Hippocampal formation (tissue), 2 donors: ENCODE measurements at regions not wholly inside any gene's neighbourhood (a gene's known extent, or its start where the extent isn't known, plus 50 kb on each side); places are given as distances from the start of the nearest gene placed in this dataset.
"Not testable (repeated sequence)": the region's sequence is repeated elsewhere in the genome, so short reads cannot be mapped to it uniquely, and the experiment has no call there.

Experiments
- DNase-seq, 2 donors: peaks; one replicate each; lab custom pipeline; 2025; lab: John Stamatoyannopoulos, UW

GRCh38 chr10:61047081-61047480 lies 103.1 kb upstream of the RHOBTB1 start:
- no peak for DNase-seq

- DNase-seq = not testable (repeated sequence)
Measured at GRCh38 chr10:61045480-61045879, 101.5 kb upstream of the RHOBTB1 start.

GRCh38 chr10:61042533-61042932 lies 98.5 kb upstream of the RHOBTB1 start:
- no peak for DNase-seq

- DNase-seq = no peak
Measured at GRCh38 chr10:61040399-61041016, 96.5 kb upstream of the RHOBTB1 start.

- DNase-seq = no peak
Measured at GRCh38 chr10:61039868-61040267, 95.9 kb upstream of the RHOBTB1 start.

- not testable (repeated sequence) for DNase-seq
Measured at GRCh38 chr10:61037261-61037830, 93.4 kb upstream of the RHOBTB1 start.

GRCh38 chr10:61036148-61036547 lies 92.2 kb upstream of the RHOBTB1 start:
- not testable (repeated sequence) for DNase-seq

GRCh38 chr10:61031341-61031740 lies 87.4 kb upstream of the RHOBTB1 start:
- no peak for DNase-seq

GRCh38 chr10:61029411-61029810 lies 85.4 kb upstream of the RHOBTB1 start:
- DNase-seq = no peak

GRCh38 chr10:61028861-61029361 lies 84.9 kb upstream of the RHOBTB1 start:
- no peak for DNase-seq

- peak; percentile 37 to 59 for DNase-seq
Measured at GRCh38 chr10:61024856-61025201, 80.8 kb upstream of the RHOBTB1 start.

GRCh38 chr10:61024151-61024855 lies 80.3 kb upstream of the RHOBTB1 start:
- DNase-seq = no peak

- no peak for DNase-seq
Measured at GRCh38 chr10:61023053-61023452, 79.1 kb upstream of the RHOBTB1 start.

- peak in 1 of 2 donors; percentile 71 for DNase-seq
Measured at GRCh38 chr10:61021926-61022325, 77.9 kb upstream of the RHOBTB1 start.

GRCh38 chr10:61020420-61021158 lies 76.6 kb upstream of the RHOBTB1 start:
- DNase-seq = no peak

- no peak for DNase-seq
Measured at GRCh38 chr10:61018146-61018545, 74.2 kb upstream of the RHOBTB1 start.

- DNase-seq = no peak
Measured at GRCh38 chr10:61016630-61017029, 72.6 kb upstream of the RHOBTB1 start.

- no peak for DNase-seq
Measured at GRCh38 chr10:61016007-61016406, 72.0 kb upstream of the RHOBTB1 start.

- no peak for DNase-seq
Measured at GRCh38 chr10:61010863-61011262, 66.9 kb upstream of the RHOBTB1 start.

GRCh38 chr10:61003069-61003468 lies 59.1 kb upstream of the RHOBTB1 start:
- DNase-seq = not testable (repeated sequence)

GRCh38 chr10:61001731-61002122 lies 57.7 kb upstream of the RHOBTB1 start:
- DNase-seq = no peak
